GM21723 (cell line): ENCODE measurements at regions not wholly inside any gene's neighbourhood (a gene's known extent, or its start where the extent isn't known, plus 50 kb on each side); places are given as distances from the start of the nearest gene placed in this dataset.
"Not testable (repeated sequence)": the region's sequence is repeated elsewhere in the genome, so short reads cannot be mapped to it uniquely, and the experiment has no call there.

Experiments used
- ATAC-seq: cut with Tn5 transposase; IDR thresholded peaks from one replicate; pipeline ENCODE4 v1.9.1; 2021; ENCODE audit warnings: mild to moderate bottlenecking, moderate library complexity; ENCODE audit not compliant: unreplicated experiment

DNA sequence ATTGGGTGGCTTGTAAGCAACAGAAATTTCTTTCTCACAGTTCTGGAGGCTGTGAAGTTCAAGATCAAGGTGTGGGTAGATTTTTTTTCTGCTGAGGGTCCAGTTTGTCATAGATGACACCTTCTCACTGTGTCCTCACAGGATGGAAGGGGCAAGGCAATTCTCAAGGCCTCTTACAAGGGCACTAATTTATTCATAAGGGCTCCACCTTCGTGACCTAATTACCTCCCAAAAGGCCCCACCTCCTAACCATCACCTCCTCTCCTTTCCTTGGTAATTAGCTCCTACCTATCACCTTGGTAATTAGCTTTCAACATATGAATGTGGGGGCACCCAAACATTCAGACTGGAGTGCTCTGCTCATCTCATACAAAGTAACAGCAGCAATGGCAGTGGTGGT is 92.3 kb upstream of the CD44 start:
- ATAC-seq, result no peak

DNA sequence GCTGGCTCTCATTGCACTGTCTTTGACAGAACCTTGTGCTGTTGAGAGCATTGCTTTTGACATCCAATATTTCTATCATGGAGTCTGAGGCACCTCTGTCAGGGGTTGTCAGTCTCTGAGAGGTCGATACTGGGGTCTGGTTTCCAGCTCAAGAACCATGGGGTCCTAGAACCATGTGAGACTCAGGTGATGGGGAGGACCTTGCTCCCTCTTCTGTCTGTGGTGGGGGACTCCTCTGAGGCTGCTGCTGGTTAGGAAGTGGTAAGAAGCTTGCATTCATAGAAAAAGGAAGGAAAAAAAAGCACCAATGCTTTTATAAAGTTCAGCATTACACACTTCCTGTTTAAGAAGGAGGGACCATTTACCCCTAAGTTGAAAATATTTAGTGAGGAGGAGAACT is 91.8 kb upstream of the CD44 start:
- ATAC-seq, result no peak

- no peak for ATAC-seq
Measured at GRCh38 chr11:35047769-35048168, 91.2 kb upstream of the CD44 start.

- not testable (repeated sequence) for ATAC-seq
Measured at GRCh38 chr11:35048346-35048745, 90.6 kb upstream of the CD44 start.

GRCh38 chr11:35049859-35050531 is 89.0 kb upstream of the CD44 start:
- ATAC-seq, result no peak

DNA sequence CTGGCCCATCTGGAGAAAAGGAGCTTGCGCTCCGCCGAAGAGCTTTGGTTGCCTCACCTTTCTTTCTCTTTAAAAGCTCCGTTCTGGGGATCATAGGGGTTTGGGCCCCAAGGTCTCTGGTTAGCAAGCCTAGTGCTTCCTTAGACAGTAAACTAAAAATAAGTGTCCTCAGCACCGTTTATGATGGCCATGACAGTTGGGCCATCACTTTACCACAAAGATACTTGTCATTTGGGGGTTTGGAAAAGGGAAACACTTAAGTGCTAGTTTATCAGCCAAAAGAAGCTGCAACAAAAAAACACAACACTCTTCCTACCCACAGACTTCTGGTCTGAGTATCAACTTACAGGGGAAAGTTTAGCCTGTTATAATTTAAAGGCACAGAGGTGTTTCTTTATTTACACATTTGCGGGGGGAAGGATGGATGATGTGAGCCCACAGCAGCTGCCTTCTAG is 88.4 kb upstream of the CD44 start:
- no peak for ATAC-seq

GRCh38 chr11:35056391-35057093 is 82.4 kb upstream of the CD44 start:
- ATAC-seq, result no peak

DNA sequence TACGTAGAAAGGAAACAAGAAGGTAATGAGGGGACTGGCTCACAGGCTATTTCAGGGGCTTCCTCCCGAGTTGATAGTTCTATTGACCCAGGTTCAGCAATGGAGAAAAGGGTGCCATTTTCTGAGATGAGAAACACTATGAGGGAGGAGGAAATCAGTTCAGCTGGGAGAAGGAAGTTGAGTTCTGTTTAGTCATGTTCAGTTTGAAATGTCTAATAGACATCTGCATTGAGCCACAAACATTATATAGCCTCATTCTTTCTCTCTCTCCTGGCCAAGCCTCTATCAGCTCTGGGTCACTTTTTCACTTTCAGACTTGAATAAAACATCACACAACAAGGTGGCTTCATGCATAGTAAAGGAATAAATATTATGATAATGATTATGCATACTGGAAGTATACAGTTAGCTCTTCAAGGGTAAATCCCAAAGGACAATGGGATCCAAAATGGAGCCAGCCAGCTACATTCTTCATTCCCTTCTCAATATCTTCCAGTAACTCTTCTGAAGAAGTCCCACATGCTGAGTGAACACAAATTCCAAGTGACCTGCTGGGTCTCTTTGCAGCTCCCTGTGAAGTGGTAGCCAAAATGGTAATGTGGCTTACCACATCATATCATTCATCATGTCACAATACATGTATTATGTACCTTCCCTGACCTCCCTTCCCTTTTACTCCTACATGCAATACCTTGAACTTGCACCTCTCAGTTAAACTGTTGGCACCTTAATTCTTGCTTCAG is 80.9 kb upstream of the CD44 start:
- no peak for ATAC-seq

GRCh38 chr11:35058669-35059434 is 80.1 kb upstream of the CD44 start:
- peak; percentile 60 for ATAC-seq

GRCh38 chr11:35061516-35062440 is 77.2 kb upstream of the CD44 start:
- ATAC-seq, result no peak

GRCh38 chr11:35063488-35063931 is 75.5 kb upstream of the CD44 start:
- no peak for ATAC-seq

DNA sequence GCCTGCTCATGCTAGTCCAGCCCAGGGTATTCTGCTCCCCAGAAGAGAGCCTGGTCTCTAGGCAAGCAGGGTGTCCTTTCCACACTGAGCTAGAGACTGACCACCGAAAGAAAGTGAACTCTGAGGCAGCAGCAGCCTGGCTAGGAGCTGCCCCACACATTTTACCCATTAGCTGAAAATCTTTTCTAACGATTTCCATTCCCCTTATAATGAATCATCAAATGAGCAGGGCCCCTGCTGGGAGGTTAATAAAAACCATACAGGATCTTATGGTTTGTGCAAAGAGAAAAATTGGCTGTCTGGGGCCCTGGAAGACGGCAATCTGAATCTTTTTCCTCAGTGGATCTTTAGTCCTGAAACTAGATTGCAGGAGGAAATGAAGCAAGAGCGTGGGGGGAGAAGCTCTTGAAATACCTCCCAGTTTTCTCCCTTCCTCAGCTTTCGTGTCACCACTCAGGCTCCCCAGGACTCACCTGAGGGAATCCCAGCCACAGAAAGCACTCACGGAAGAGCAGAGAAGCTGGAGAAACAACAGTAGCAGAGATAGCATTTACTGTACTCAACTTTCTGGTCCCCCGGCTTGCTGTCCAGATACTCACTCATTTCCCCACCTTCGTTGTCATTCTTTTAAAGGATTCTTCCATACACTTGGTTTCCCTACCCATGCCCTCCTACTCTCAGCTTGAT is 74.7 kb upstream of the CD44 start:
- no peak for ATAC-seq

DNA sequence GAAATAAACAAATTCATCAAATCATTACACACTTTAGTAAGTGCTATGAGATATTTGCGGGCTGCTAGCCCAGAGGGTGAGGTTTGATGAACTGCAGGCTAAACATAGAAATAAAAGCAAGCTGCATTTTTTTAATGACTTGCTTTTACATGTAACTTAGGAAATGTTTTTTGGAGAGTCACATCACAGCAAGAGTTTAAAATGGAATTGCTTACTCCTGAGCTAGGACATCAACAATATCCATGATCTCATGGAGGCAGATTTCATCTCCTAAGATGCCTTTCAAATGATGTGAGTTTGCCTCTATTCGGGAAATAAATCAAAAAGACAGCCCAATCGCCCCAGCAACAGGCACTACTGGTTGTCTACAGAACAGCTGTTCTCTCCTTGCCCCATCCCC is 73.4 kb upstream of the CD44 start:
- no peak for ATAC-seq

DNA sequence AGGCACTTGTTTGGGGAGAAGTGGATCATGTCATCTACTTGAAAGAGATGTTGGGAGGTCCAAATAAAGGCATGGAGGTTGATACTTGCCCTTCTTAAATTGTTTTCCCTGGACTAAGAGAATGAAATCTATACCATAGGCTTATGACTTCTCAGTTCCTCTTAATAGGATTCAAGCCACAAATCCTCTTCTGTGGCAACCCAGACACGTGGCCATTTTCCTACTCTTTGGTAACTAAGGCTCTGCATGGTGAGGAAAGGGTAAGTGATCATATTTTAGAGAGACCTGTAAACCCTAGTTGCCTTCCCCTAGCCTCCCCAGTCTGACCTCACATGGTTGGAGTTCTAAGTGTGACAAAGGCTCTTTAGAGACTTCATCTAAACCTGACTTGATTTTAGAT is 72.9 kb upstream of the CD44 start:
- no peak for ATAC-seq

GRCh38 chr11:35066783-35067423 is 72.1 kb upstream of the CD44 start:
- peak; percentile 80 for ATAC-seq

DNA sequence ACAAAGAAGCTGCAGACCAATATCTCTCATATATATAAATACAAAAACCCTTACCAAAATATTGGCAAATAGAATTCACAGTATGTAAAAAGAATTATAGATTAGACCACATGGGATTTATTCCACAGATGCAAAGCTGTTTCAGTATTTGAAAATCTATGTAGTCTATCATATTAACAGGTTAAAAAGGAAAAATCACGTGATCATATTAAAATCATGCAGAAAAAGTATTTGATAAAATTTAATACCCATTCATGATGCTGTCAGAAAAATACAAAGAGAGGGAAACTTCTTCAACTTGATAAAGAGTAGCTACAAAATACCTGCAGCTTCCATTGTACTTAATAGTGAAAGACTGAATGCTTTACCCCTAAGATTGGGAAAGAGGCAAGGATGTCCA is 67.2 kb upstream of the CD44 start:
- ATAC-seq, result no peak

DNA sequence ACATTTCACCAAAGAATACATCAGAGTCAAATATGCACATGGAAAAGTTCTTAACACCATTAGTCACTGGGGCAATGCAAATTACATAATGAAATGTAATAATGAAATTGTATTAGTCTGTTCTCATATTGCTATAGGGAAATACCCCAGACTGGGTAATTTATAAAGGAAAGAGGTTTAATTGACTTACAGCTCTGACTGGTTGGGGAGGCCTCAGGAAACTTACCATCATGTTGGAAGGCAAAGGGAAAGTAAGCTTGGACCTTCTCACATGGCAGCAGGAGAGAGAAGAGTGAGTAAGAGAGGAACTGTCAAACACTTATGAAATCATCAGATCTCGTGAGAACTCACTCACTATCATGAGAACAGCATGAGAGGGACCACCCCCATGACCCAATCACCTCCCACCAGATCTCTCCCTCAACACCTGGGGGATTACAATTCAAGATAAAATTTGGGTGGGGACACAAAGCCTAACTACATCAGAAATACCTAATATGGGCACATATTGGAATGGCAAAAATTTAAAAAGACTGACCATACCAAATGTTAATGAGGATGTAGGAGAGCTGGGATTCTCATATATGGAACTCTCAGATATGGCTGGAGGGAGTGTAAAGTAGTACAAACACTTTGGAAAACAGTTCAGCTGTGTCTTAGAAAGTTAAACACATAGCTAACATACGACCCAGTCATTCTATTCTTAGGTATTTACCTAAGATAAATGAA is 65.1 kb upstream of the CD44 start:
- no peak for ATAC-seq
